CD4-positive, alpha-beta T cell (primary cell): ENCODE measurements at regions not wholly inside any gene's neighbourhood (a gene's known extent, or its start where the extent isn't known, plus 50 kb on each side); places are given as distances from the start of the nearest gene placed in this dataset.

Experiments
- ATAC-seq: fragments of 200-7000 bp; cut with Tn5 transposase; one replicate; pipeline ENCODE4 v1.10.0; 2022; ENCODE audit warnings: mild to moderate bottlenecking; ENCODE audit not compliant: poor library complexity
- CTCF ChIA-PET: fragments of 350-600 bp; sonication (Branson Sonifier 250); formaldehyde crosslinking; loops from one replicate; lab custom pipeline; 2021; ENCODE audit warnings: antibody characterized with exemption, inconsistent platforms; lab: Charles Lee
- POLR2A ChIA-PET: fragments of 350-600 bp; sonication (Branson Sonifier 250); formaldehyde crosslinking; loops from one replicate; lab custom pipeline; 2021; ENCODE audit warnings: antibody characterized with exemption, inconsistent platforms; lab: Charles Lee
- DNase-seq, 14 experiments: peaks; one replicate each; pipeline ENCODE4 v3.0.0-alpha.2; 2013 to 2020; ENCODE audit warnings: mixed read lengths in 2 of 14
- H3K27ac ChIP-seq, 2 donors: one replicate each; pipeline versions ENCODE4 v1.5.1 to v1.7.0; 2013; ENCODE audit warnings: low read length in 2 of 2, low read depth in 1 of 2, mild to moderate bottlenecking in 1 of 2
- H3K27me3 ChIP-seq, 2 experiments: 1 replicate in 1 of 2; 2 replicates in 1 of 2; pipeline versions ENCODE4 v1.6.1 to v1.7.0; 2013; ENCODE audit warnings: low read length in 2 of 2, control low read depth in 1 of 2, mild to moderate bottlenecking in 1 of 2, moderate library complexity in 1 of 2; ENCODE audit not compliant: insufficient read depth in 2 of 2, control insufficient read depth in 1 of 2
- H3K36me3 ChIP-seq: one replicate; pipeline ENCODE4 v1.6.1; 2013; ENCODE audit warnings: low read length, control low read depth; ENCODE audit not compliant: insufficient read depth
- H3K4me1 ChIP-seq: one replicate; pipeline ENCODE4 v1.6.1; 2013; ENCODE audit warnings: low read length, control low read depth; ENCODE audit not compliant: insufficient read depth
- H3K4me3 ChIP-seq: one replicate; pipeline ENCODE4 v1.5.1; 2013; ENCODE audit warnings: mild to moderate bottlenecking, low read length, moderate library complexity
- H3K9me3 ChIP-seq, 2 experiments: 1 replicate in 1 of 2; 2 replicates in 1 of 2; pipeline versions ENCODE4 v1.6.1 to v1.7.0; 2013; ENCODE audit warnings: low read length in 2 of 2, mild to moderate bottlenecking in 2 of 2, control low read depth in 1 of 2, moderate library complexity in 1 of 2; ENCODE audit not compliant: control insufficient read depth in 1 of 2, insufficient read depth in 1 of 2
- H3K27ac Mint-ChIP-seq: one replicate; pipeline ENCODE4 v1.8.0; 2020; ENCODE audit warnings: mixed read lengths
- H3K27me3 Mint-ChIP-seq: one replicate; pipeline ENCODE4 v1.8.0; 2021; ENCODE audit warnings: mixed read lengths
- H3K36me3 Mint-ChIP-seq: one replicate; pipeline ENCODE4 v1.8.0; 2021; ENCODE audit warnings: low read depth, mixed read lengths
- H3K4me1 Mint-ChIP-seq: one replicate; pipeline ENCODE4 v1.8.0; 2021; ENCODE audit warnings: low read depth, mixed read lengths
- H3K4me3 Mint-ChIP-seq: one replicate; pipeline ENCODE4 v1.8.0; 2020; ENCODE audit warnings: mild to moderate bottlenecking, mixed read lengths
- H3K9me3 Mint-ChIP-seq: one replicate; pipeline ENCODE4 v1.8.0; 2020; ENCODE audit warnings: mixed read lengths
- intact Hi-C, 2 experiments: fragments of 100-400 bp; cut with DNase I in 1 of 2; cut with micrococcal nuclease in 1 of 2; formaldehyde crosslinking; loops; one replicate each; pipeline versions ENCODE4 v1.15.1 to v1.9.0; 2023 to 2025; cut with DNase I, micrococcal nuclease
- TF ChIP-seq, protein P1 (sequence below): fragments of 200-600 bp; IDR thresholded peaks from one replicate; pipeline ENCODE4 v1.8.0; 2022; ENCODE audit warnings: antibody characterized with exemption, mild to moderate bottlenecking

DNA sequence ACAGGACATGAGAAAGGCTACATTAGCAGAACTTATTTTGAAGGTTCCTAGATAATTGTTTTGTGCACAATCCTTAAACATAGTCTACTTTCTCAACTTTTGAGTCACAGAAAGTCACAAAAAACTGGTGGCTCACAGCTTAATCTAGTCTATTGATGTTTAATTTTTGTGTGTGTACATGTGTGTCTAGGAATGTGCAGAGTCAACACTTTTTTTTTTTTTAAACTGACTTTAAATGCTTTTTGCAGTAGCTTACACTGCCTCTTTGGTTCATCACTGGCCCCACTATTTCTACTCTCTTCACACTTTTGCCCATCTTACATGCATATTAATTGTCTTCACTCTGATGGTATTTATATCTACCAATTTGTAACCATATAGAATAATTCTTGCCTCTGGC lies 566.9 kb downstream of the BCKDHB start:
- Histone ChIP-seq H3K9me3 (no peaks in the 10 kb centered on the region), H3K36me3 (no peaks in the 10 kb centered on the region), H3K27ac (no peak overlapping the region), H3K4me3 (no peak overlapping the region), H3K27me3 (no peaks in the 10 kb centered on the region), H3K4me1 (no peaks in the 10 kb centered on the region)
- Mint-ChIP-seq H3K9me3 (peaks cover 6% of the 10 kb centered on the region), H3K4me1 (no peaks in the 10 kb centered on the region), H3K27me3 (no peaks in the 10 kb centered on the region), H3K4me3 (no peak overlapping the region), H3K36me3 (no peaks in the 10 kb centered on the region), H3K27ac (no peak overlapping the region)
- ChIA-PET CTCF (interaction anchor here (0.6 kb wide), 1 partner anchor 9 kb away, joined by 3 read pairs; no protein-coding TSS in a partner anchor), POLR2A (no interaction called here)
- DNase-seq = no peak
- intact Hi-C loops = no loop called here
- ATAC-seq = no peak
- TF ChIP-seq, protein P1, sequence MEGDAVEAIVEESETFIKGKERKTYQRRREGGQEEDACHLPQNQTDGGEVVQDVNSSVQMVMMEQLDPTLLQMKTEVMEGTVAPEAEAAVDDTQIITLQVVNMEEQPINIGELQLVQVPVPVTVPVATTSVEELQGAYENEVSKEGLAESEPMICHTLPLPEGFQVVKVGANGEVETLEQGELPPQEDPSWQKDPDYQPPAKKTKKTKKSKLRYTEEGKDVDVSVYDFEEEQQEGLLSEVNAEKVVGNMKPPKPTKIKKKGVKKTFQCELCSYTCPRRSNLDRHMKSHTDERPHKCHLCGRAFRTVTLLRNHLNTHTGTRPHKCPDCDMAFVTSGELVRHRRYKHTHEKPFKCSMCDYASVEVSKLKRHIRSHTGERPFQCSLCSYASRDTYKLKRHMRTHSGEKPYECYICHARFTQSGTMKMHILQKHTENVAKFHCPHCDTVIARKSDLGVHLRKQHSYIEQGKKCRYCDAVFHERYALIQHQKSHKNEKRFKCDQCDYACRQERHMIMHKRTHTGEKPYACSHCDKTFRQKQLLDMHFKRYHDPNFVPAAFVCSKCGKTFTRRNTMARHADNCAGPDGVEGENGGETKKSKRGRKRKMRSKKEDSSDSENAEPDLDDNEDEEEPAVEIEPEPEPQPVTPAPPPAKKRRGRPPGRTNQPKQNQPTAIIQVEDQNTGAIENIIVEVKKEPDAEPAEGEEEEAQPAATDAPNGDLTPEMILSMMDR = no peak

DNA sequence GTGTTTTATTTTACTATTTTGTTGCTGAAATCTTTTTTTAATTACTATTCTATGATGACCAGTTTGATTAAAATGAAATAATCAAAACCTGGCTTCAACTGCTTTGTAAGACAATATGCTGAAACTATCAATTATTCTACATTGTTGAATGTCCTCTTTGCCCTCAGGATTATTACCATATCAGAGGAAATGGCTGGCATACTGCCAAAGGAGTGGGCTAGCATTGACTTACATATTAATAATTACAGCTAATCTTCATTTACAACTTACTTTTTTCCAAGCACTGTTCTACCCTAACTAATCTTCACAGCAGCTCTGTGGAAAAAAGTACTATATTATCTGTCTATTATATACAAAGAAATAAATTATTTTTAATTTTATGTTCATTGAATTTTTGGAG lies 560.5 kb downstream of the BCKDHB start:
- no peaks in the 10 kb centered on the region for H3K9me3 ChIP-seq
- Mint-ChIP-seq H3K4me3 (no peak overlapping the region), H3K4me1 (no peaks in the 10 kb centered on the region), H3K27me3 (no peaks in the 10 kb centered on the region), H3K36me3 (no peaks in the 10 kb centered on the region), H3K9me3 (peaks cover 4% of the 10 kb centered on the region), H3K27ac (no peak overlapping the region)
- H3K4me3 ChIP-seq = no peak overlapping the region
- no peaks in the 10 kb centered on the region for H3K27me3 ChIP-seq
- POLR2A ChIA-PET = no interaction called here
- DNase-seq (no peak), ATAC-seq (no peak)
- no peaks in the 10 kb centered on the region for H3K4me1 ChIP-seq
- H3K27ac ChIP-seq = no peak overlapping the region
- H3K36me3 ChIP-seq = no peaks in the 10 kb centered on the region
- intact Hi-C loops = no loop called here
- TF ChIP-seq, protein P1 = no peak
- CTCF ChIA-PET = no interaction called here

DNA sequence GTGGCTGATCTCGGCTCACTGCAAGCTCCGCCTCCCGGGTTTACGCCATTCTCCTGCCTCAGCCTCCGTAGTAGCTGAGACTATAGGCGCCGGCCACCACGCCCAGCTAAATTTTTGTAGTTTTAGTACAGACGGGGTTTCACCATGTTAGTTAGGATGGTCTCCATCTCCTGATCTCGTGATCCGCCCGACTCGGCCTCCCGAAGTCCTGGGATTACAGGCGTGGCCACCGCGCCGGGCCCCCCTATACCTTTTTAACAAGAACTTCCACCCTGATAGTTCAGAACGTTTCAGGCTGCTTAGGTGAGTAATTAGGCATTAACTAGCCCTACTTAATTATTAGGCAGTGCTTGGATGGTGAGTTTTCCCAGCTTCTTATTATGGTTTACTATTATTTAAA lies 552.5 kb downstream of the BCKDHB start:
- CTCF ChIA-PET = no interaction called here

More for the DNA sequence above, 552.5 kb downstream of the BCKDHB start:
- ATAC-seq = no peak
- no peaks in the 10 kb centered on the region for H3K9me3 Mint-ChIP-seq
- H3K4me1 Mint-ChIP-seq = no peaks in the 10 kb centered on the region
- no peak overlapping the region for H3K27ac Mint-ChIP-seq
- Histone ChIP-seq H3K4me1 (no peaks in the 10 kb centered on the region), H3K9me3 (peaks cover 0 to 5% of the 10 kb centered on the region in 2 experiments), H3K27me3 (no peaks in the 10 kb centered on the region), H3K36me3 (no peaks in the 10 kb centered on the region), H3K27ac (no peak overlapping the region), H3K4me3 (no peak overlapping the region)
- intact Hi-C loops = no loop called here
- DNase-seq = no peak
- H3K4me3 Mint-ChIP-seq = no peak overlapping the region
- TF ChIP-seq, protein P1 = no peak
- POLR2A ChIA-PET = no interaction called here
- H3K27me3 Mint-ChIP-seq = no peaks in the 10 kb centered on the region
- no peaks in the 10 kb centered on the region for H3K36me3 Mint-ChIP-seq
